Ovary (tissue), 3 donors: ENCODE measurements at regions not wholly inside any gene's neighbourhood (a gene's known extent, or its start where the extent isn't known, plus 50 kb on each side); places are given as distances from the start of the nearest gene placed in this dataset.

Source experiments
- CTCF ChIP-seq, 3 donors: fragments of 450-650 bp in 2 of 3; fragments of 200-600 bp in 1 of 3; IDR thresholded peaks; one replicate each; pipeline versions ENCODE4 v1.5.1 to v1.8.0; 2016 to 2022; ENCODE audit warnings: antibody characterized with exemption in 3 of 3, mild to moderate bottlenecking in 1 of 3
- EP300 ChIP-seq: sonication (generic); formaldehyde crosslinking; IDR thresholded peaks from one replicate; pipeline ENCODE4 v1.6.1; 2017; ENCODE audit warnings: antibody characterized with exemption
- donor health status: DM: no; HTN: no; CAD: no.

DNA sequence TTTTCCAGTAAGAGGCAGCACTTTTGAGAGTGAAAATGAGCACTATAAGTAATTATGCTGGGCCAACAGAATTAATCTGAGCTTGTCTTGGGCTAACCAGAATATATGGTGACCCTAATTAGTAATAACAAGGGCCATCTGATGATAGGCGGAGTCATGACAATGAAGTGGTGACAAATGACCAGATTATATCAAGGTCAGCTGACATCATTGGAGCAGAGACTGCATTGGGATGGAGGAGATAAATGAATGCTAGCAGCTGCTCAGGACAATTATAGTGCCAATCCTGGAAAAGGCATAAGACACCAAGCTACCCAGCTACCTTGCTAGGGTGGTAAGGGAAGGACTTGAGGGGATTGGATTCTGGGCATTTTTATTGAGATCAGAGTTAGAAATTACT is 1548.7 kb downstream of the RPA4 start:
- TF ChIP-seq CTCF (IDR thresholded peaks at IDR 0.05) (no peak), EP300 (no peak)
